ENCODE measurements at regions not wholly inside any gene's neighbourhood (a gene's known extent, or its start where the extent isn't known, plus 50 kb on each side); places are given as distances from the start of the nearest gene placed in this dataset.

GRCh38 chr3:99534951-99535704, 103.3 kb upstream of the COL8A1 start:
- H3K9me3 ChIP-seq, result no peaks in the 10 kb centered on the region
- no peaks in the 10 kb centered on the region for H3K4me1 ChIP-seq
- no peak for DNase-seq
- no peak overlapping the region for H3K27ac ChIP-seq
- H3K36me3 ChIP-seq, result no peaks in the 10 kb centered on the region
- WGBS, 2 donors, result 46 to 59% methylated on average over 2 of the region's 2 CpGs
- intact Hi-C loops (cut with DNase I), result no loop called here
- no peak overlapping the region for H3K4me3 ChIP-seq
- TF ChIP-seq POLR2A (IDR thresholded peaks at IDR 0.05) (no peak), CTCF (IDR thresholded peaks at IDR 0.05) (no peak)
- no peaks in the 10 kb centered on the region for H3K27me3 ChIP-seq

GRCh38 chr3:99532246-99532645, 106.1 kb upstream of the COL8A1 start:
- no peaks in the 10 kb centered on the region for H3K4me1 ChIP-seq
- H3K9me3 ChIP-seq, result no peaks in the 10 kb centered on the region
- no peaks in the 10 kb centered on the region for H3K36me3 ChIP-seq
- intact Hi-C loops (cut with DNase I), result no loop called here
- no peak overlapping the region for H3K27ac ChIP-seq
- H3K27me3 ChIP-seq, result no peaks in the 10 kb centered on the region
- H3K4me3 ChIP-seq, result no peak overlapping the region
- no peak for DNase-seq
- 29 to 66% methylated on average over 2 of the region's 2 CpGs for WGBS, 2 donors
- TF ChIP-seq POLR2A (IDR thresholded peaks at IDR 0.05) (no peak), CTCF (IDR thresholded peaks at IDR 0.05) (peak in 4 of 6 experiments; percentile 35 to 60 (median 39))

- DNase-seq, result no peak
- 74 to 77% methylated on average over 1 of the region's 1 CpG for WGBS, 2 donors
- no peaks in the 10 kb centered on the region for H3K36me3 ChIP-seq
- no peak overlapping the region for H3K27ac ChIP-seq
- no peaks in the 10 kb centered on the region for H3K27me3 ChIP-seq
- no peaks in the 10 kb centered on the region for H3K4me1 ChIP-seq
- no peak for TF ChIP-seq CTCF (IDR thresholded peaks at IDR 0.05)
- no peak for TF ChIP-seq POLR2A (IDR thresholded peaks at IDR 0.05)
- H3K9me3 ChIP-seq, result no peaks in the 10 kb centered on the region
- H3K4me3 ChIP-seq, result no peak overlapping the region
- intact Hi-C loops (cut with DNase I), result no loop called here
These were observed 109.1 kb upstream of the COL8A1 start for GRCh38 chr3:99529265-99529664.

- Histone ChIP-seq H3K4me3 (no peak overlapping the region), H3K36me3 (no peaks in the 10 kb centered on the region), H3K4me1 (no peaks in the 10 kb centered on the region), H3K27me3 (no peaks in the 10 kb centered on the region), H3K27ac (no peak overlapping the region), H3K9me3 (no peaks in the 10 kb centered on the region)
- 86 to 88% methylated on average over 4 of the region's 4 CpGs for WGBS, 2 donors
- no peak for DNase-seq
- no peak for TF ChIP-seq CTCF (IDR thresholded peaks at IDR 0.05)
- intact Hi-C loops (cut with DNase I), result no loop called here
These were observed 111.5 kb upstream of the COL8A1 start for GRCh38 chr3:99526921-99527320.

GRCh38 chr3:99524559-99524958, 113.8 kb upstream of the COL8A1 start:
- H3K4me1 ChIP-seq, result no peaks in the 10 kb centered on the region
- no peaks in the 10 kb centered on the region for H3K9me3 ChIP-seq
- no peak for DNase-seq
- no peak overlapping the region for H3K4me3 ChIP-seq
- intact Hi-C loops (cut with DNase I), result no loop called here
- no peaks in the 10 kb centered on the region for H3K27me3 ChIP-seq
- TF ChIP-seq CTCF (IDR thresholded peaks at IDR 0.05) (no peak), POLR2A (IDR thresholded peaks at IDR 0.05) (no peak)
- H3K27ac ChIP-seq, result no peak overlapping the region
- H3K36me3 ChIP-seq, result no peaks in the 10 kb centered on the region

Measured in esophagus squamous epithelium (tissue), 5 donors.